RPMI8226 (cell line): ENCODE measurements at regions not wholly inside any gene's neighbourhood (a gene's known extent, or its start where the extent isn't known, plus 50 kb on each side); places are given as distances from the start of the nearest gene placed in this dataset.

Experiments used
- DNase-seq: peaks from one replicate; pipeline ENCODE4 v3.0.0-alpha.2; 2015

GRCh38 chr13:76038920-76039716 is 403.0 kb downstream of the LMO7 start:
- peak; percentile 3 for DNase-seq

DNA sequence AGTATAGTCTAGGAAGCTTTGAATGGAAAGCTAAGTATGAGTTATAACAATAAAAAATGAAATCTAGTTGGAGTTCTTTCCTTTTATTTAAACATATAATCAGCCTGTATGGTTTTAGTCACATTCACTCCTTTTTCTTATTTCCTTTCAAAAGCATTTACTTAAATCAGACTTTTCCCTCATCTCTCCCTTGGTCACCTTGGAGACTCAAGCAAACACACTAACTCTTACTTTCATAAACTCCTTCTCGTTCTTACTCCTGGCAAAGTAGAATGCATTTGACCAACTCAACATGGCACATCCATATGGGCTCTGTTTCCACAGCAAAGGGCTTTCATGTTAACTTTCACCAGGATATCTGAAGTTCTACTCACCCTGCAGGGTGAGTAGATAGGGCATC is 400.0 kb downstream of the LMO7 start:
- no peak for DNase-seq

GRCh38 chr13:76035711-76036110 is 399.6 kb downstream of the LMO7 start:
- no peak for DNase-seq

DNA sequence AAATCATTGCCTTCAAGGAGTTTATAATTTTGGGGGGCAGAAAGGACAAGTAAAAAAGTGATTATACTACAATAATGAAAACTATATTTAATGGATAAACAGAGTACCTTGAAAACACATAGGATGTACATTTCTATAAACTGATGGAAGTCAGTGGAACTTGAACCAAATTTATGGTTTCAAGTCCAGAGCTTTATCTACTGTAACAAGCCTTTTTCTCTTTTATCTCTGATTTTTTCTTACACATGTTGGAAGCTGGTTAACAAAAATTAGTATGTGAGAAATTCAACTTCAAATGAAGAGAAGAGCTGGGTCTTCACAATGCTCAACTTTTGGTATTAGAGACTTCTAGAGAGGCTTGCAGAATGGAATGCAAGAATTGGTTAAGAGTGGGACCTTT is 393.6 kb downstream of the LMO7 start:
- DNase-seq = no peak

- no peak for DNase-seq
These were observed 393.0 kb downstream of the LMO7 start for GRCh38 chr13:76029088-76029487.

DNA sequence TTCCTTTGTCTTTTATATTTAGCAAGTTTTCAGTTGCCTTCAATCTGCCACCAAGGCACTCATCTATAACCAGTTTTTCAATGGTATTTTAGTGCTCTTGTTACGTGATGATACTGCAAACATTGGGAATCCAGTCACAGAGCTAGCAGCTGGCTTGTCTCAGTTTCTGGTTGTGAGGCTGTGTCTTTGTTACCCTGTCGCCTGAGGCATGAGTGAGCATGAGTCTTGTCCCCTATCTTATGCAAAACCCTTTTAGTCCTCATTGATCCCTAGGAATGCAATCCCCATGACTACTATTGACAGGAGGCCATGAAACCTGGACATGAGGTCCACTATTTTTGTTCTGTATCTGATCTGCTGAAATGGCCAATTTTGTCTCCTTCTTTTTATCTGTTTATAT is 391.0 kb downstream of the LMO7 start:
- no peak for DNase-seq

- DNase-seq = no peak
These were observed 389.3 kb downstream of the LMO7 start for GRCh38 chr13:76025392-76025791.

DNA sequence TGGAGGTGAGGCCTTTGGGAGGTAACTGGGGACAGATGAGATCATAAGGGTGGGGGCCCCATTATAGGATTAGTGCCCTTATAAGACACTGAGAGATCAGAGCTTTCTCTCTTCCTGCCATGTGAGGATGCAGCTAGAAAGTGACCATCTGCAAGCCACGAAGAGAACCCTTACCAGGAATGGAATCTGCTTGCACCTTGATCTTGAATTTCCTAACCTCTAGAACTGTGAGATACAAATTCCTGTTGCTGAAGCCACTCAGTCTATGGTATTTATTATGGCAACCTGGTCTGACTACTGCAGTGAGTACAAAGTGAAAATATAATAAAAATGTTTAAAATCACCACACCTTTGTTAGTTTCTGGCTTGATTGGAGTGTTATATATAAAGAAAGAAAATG is 388.0 kb downstream of the LMO7 start:
- no peak for DNase-seq

DNA sequence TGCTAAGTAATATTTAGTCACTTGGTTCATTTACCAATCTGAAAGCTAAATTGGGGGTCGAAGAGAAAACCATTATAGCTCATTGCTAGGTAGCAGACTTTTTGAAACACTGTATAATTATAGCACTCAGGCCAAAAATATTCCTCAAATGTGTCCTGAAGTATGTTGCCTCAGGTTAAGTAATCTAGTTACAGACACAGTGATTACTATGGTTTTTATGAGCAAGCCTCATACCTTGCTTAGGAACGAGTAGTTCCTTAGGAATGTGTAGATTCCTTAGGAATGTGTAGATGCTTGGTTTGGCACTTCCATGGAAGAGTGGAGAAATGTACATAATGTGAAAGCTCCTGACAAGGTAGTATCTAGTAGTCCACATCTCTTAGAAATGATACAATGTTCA is 387.5 kb downstream of the LMO7 start:
- no peak for DNase-seq

GRCh38 chr13:76020421-76020955 is 384.4 kb downstream of the LMO7 start:
- no peak for DNase-seq

- DNase-seq = peak; percentile 9
These were observed 383.4 kb downstream of the LMO7 start for GRCh38 chr13:76019421-76020044.

GRCh38 chr13:76017861-76018556 is 381.9 kb downstream of the LMO7 start:
- DNase-seq = no peak

DNA sequence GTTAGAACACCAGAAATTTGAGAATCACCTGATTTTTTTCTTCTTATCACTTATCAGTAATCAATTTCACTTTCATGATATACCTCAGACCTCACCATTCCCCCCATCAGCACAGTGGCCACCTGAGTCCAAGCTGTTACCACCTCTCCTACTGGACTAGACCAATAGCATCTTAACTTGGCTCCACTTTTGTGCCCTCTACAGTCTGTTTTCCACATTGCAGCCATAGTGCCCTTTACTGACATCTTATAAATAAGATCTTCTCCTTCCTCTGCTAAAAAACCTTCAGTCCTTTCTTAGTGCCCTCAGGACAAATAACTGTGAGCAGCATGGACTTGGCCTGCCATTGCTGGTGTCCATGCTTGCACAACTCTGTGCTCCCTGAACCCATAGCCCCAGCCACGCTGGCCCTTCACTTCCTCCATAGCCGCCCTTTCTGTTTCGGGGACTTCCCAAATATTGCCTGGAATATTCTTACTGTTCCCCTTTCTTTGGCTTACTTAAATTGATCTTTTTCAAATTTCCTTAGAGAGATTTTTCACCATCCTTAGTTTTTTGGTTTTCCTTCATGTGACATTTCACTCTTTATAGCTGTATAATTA is 380.8 kb downstream of the LMO7 start:
- DNase-seq = peak; percentile 31

DNA sequence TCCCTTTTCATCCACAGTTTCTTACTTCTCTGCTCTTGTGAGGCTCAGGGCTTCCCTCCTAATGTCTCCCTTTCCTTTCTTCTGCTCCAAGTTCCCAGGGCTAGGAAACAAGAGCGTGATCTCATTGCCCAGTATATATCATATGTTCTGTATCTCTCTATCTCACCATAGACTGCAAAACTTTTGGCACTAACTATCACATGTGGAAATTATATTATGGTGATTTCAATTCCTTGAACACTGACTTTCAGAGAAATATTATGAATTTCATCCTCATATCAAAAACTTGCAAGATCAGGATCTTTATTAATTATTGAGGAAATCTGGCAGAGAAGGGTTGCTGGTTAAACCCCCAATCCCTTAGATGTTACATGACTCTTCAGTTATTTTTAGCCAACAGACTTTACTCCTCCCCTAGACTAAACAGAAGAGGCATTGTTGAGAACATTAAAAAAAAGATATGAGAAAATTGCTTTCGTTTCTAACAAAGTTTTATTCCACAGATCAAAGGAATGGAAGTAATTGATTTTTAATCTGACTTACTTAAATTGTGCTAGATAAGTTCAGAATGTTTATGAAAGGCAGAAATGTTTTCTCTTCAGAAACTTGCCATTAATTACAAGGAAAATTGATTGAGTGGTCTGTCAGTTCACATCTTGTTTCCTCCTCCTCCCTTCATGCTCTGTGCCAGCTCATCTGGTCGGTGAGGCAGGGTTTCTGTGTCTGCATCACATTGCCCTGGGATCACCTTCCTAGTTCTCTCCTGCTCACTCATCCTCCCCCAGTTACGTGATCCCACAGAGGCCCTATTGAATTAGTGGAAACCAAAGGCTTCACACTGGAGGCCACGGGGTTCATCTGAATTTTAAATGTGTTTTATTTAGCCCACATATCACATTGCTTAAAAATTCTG is 378.5 kb downstream of the LMO7 start:
- no peak for DNase-seq

- DNase-seq = no peak
These were observed 376.1 kb downstream of the LMO7 start for GRCh38 chr13:76012091-76012721.

DNA sequence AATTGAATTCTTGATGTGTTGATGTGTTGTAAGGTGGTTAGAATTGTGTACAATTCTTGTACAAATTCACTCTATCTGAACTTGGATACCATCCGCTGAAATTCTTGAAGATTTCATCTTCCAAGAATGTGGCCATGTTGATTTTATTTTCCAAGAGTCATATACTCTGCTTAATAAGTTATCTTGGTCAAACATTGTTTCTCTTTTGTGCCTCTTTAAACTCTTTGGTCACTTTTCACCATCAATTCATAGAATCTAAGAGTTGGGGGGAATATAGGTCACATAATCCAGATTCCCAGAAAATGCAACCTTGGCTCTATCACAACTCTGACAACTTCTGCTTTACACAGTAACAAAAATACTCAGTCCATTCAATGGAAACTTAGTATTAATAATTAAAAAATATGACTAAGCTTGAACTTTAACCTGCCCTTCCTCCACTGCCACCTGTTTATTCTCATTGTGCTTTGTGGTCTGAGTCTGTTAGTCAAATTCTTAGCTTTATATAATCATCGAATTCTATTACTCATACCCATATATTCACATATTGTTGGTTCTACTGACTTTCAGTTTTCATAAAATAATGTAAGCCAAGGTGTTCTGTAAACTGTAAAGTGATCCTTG is 373.2 kb downstream of the LMO7 start:
- DNase-seq = no peak

- DNase-seq = no peak
These were observed 368.3 kb downstream of the LMO7 start for GRCh38 chr13:76004416-76004815.

- DNase-seq = no peak
These were observed 364.0 kb downstream of the LMO7 start for GRCh38 chr13:76000131-76000530.

DNA sequence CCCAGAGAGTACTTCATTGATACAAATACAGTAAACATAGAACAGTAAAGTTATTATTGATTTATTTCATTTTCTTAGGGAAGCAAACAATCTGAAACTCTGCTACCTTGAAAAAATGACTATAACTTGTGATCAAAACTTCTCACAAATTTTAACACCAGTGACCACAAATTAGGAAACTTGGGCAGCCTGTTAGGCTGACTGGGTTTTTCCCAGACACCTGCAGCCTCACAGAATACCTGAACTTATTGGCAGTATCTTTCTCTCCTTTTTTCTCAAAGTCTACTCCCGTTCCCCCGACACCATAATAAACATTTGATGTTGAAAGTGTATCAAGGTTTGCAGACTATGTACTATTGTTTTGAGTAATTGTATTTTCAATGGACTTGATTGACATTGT is 360.5 kb downstream of the LMO7 start:
- DNase-seq = no peak

- DNase-seq = no peak
These were observed 359.8 kb downstream of the LMO7 start for GRCh38 chr13:75995966-75996365.

DNA sequence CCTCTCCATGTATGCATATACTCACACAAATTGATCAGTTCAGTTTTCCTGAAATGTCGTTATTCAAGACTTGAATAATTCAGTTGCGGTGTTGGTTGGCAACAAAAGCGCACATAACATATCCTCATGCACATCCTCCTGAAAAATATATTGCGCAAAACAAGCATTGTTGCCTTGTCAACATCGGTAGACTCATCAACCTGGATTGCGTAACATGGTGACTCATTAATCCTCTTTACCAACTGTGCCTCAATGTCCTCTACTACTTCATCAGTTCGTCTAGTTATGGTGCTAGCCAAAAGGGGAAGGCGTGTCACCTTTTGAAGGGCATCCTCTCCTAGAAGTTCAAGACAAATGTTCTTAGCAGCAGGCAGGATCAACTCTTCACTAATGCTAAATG is 357.7 kb downstream of the LMO7 start:
- no peak for DNase-seq
